GM06990 (cell line): ENCODE measurements at regions not wholly inside any gene's neighbourhood (a gene's known extent, or its start where the extent isn't known, plus 50 kb on each side); places are given as distances from the start of the nearest gene placed in this dataset.
"Not testable (repeated sequence)": the region's sequence is repeated elsewhere in the genome, so short reads cannot be mapped to it uniquely, and the experiment has no call there.

Source experiments
- DNase-seq: peaks from one replicate; pipeline ENCODE4 v3.0.0-alpha.2; 2011; ENCODE audit not compliant: insufficient read length; ENCODE audit errors: extremely low read depth
- H3K27me3 ChIP-seq: replicated peaks from 2 replicates; pipeline ENCODE4 v1.6.0; 2011; ENCODE audit warnings: low read length; ENCODE audit not compliant: control insufficient read depth, insufficient read depth
- H3K36me3 ChIP-seq: 2 replicates; pipeline ENCODE4 v1.5.1; 2011; ENCODE audit warnings: low read length; ENCODE audit not compliant: control insufficient read depth, insufficient read depth
- H3K4me3 ChIP-seq: replicated peaks from 2 replicates; pipeline ENCODE4 v1.5.1; 2011; ENCODE audit warnings: low read depth, mild to moderate bottlenecking, control low read depth, low read length
- CTCF ChIP-seq: IDR thresholded peaks from 2 replicates; pipeline ENCODE4 v1.5.1; 2011; ENCODE audit warnings: low read length, control low read depth, mild to moderate bottlenecking, inconsistent platforms; ENCODE audit not compliant: insufficient read depth, poor library complexity, severe bottlenecking

GRCh38 chrX:76509775-76510174 lies 82.3 kb downstream of the MAGEE1 start:
- H3K4me3 ChIP-seq, result no peak overlapping the region
- no peak for DNase-seq
- no peak for TF ChIP-seq CTCF
- no peaks in the 10 kb centered on the region for H3K27me3 ChIP-seq
- H3K36me3 ChIP-seq, result no peaks in the 10 kb centered on the region

GRCh38 chrX:76517544-76517943 lies 90.0 kb downstream of the MAGEE1 start:
- H3K36me3 ChIP-seq, result no peaks in the 10 kb centered on the region
- TF ChIP-seq CTCF, result no peak
- no peak for DNase-seq
- no peaks in the 10 kb centered on the region for H3K27me3 ChIP-seq
- H3K4me3 ChIP-seq, result no peak overlapping the region

- DNase-seq, result no peak
- H3K4me3 ChIP-seq, result no peak overlapping the region
- no peak for TF ChIP-seq CTCF
- no peaks in the 10 kb centered on the region for H3K27me3 ChIP-seq
- H3K36me3 ChIP-seq, result no peaks in the 10 kb centered on the region
These were observed 93.0 kb downstream of the MAGEE1 start for GRCh38 chrX:76520273-76521054.

- not testable (repeated sequence) for H3K4me3 ChIP-seq, H3K36me3 ChIP-seq, H3K27me3 ChIP-seq, DNase-seq
These were observed 108.2 kb downstream of the MAGEE1 start for GRCh38 chrX:76535675-76536074.

- H3K4me3 ChIP-seq, result no peak overlapping the region
- no peak for DNase-seq
- H3K27me3 ChIP-seq, result no peaks in the 10 kb centered on the region
- no peak for TF ChIP-seq CTCF
- no peaks in the 10 kb centered on the region for H3K36me3 ChIP-seq
These were observed 111.3 kb downstream of the MAGEE1 start for GRCh38 chrX:76538860-76539259.

GRCh38 chrX:76543381-76543780 lies 115.9 kb downstream of the MAGEE1 start:
- H3K27me3 ChIP-seq, DNase-seq, H3K36me3 ChIP-seq, H3K4me3 ChIP-seq: not testable (repeated sequence)

GRCh38 chrX:76550016-76550415 lies 122.5 kb downstream of the MAGEE1 start:
- no peak for TF ChIP-seq CTCF
- no peak for DNase-seq
- Histone ChIP-seq H3K4me3 (no peak overlapping the region), H3K27me3 (no peaks in the 10 kb centered on the region), H3K36me3 (no peaks in the 10 kb centered on the region)
